DLD1 (cell line): ENCODE measurements at regions not wholly inside any gene's neighbourhood (a gene's known extent, or its start where the extent isn't known, plus 50 kb on each side); places are given as distances from the start of the nearest gene placed in this dataset.

ENCODE experiments used
- in situ Hi-C: cut with HindIII; loops from 2 replicates; pipeline ENCODE4 v1.10.0; 2017; ENCODE audit warnings: low sequenced_read_pairs

DNA sequence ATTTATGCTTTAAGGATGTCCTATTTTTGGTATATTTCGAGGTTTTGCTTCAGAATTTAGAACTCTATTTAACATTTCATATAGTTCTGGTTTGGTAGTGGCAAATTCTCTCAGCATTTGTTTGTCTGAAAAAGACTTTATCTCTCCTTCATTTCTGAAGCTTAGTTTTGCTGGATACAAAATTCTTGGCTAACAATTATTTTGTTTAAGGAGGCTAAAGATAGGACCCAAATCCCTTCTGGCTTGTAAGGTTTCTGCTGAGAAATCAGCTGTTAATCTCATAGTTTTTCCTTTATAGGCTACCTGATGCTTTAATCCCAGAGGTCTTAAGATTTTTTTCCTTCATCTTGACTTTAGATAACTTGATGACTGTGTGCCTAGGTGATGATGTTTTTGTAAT, 162.7 kb upstream of the B3GAT2 start:
- in situ Hi-C loops: no loop called here

DNA sequence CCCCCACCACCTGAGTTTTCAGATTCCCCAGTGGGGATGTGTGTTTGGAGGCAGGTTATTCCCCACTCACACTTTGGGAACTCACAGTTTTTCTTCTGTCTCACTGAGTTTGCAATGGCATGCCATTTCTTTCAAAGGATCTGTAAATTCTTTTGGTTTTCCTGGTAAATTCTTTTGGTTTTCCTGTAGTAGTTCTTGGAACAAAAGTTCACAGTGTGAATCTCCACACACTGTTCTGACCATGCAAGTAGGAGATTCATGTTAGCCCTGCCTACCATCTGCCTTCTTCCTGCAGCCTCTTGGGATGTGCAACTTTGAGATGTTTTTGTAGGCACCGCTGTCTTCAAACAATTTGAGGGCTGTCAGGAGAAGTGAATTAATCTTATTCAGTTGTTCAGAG, 165.6 kb upstream of the OGFRL1 start:
- in situ Hi-C loops: no loop called here

DNA sequence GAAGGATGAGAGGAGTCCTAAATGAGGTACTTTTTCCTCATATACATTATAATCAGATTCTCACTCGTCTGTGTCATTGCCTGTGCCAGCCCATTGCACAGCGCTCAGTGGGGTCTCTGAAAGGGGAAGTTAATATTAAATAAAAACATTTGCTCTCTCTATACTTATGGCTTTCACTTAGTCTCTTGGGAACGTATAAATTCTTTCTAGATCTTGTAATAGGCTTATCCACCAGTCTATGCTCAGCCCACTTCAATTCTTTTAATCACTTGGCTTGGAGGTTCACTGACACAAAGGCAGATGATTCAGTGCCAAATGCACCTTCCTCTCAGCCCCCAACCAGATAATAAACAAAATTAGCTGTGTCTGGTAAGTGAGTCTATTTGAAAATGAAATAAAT, 164.3 kb upstream of the OGFRL1 start:
- in situ Hi-C loops: no loop called here

DNA sequence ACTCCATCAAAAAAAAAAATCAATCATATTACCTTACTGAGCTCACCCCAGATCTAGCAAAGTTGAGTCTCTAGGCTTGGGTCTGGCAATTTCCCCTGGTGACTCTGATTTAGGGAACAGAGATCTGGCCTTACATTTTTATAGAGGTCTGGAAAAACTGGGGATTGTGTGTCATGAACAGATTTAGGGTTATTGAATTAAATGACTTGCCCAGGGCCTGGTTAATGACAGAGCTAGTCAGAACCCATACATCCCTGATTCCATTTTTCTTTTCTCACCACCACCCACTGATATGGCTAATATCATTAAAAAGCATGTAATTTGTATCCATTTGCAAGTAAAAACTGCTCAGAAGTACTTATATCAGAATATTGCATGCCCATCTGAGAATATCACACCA, 163.4 kb upstream of the OGFRL1 start:
- in situ Hi-C loops: no loop called here

DNA sequence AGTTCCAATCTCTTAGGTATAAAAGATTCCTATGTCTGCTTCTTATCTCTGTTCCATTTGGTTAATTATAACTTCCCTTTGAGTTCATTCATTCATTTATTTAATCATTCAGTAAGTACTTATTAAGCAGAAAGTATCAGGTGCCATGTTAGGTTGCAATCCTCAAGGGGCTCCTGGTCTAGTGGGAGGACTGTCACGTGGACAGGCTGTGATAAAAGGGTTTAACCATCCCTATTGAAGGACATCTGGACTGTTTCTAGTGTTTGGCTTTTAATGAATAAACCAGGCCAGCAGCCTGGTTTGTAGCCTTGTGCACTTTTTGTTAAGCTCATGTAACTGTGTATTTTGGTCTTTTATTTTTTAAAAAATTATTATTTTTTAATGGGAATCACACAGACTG, 162.1 kb upstream of the OGFRL1 start:
- in situ Hi-C loops: no loop called here

DNA sequence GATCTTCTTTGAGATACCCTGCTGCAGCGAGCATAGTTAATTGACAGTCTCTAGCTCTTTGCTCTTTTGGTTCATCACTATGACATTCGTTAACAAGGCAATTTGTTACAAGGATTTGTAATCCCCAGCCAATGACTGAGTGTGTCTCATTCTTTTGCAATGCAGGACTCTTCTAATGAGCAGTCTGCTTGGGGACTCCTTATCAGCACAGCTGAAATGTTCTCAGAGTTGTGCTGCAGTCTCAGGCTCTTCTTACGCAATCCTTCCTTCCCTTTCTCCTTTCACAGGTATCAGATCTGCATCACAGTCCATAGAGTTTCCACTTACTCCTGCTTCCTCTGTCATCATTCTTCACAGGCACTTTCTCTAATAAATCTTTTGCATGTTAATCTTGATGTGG, 161.2 kb upstream of the OGFRL1 start:
- in situ Hi-C loops: no loop called here

DNA sequence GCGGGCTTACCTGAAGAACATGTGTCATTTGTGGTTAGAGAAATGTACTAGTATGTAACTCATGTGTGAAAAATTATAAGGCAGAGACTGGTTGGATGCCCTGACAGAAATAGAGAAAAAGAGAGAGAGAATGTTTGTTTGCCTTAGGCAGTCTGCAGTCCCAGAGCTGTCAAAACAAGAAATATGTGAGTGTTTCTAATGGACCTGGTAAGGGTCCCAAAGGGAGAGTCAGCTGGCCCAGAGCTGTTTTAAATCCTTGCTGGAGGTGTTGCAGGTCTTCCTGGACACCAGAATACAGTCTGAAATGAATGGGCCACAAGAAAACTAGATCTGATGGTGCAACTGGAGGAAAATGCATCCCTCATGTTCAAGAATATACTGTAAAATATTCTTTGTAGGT, 158.3 kb upstream of the OGFRL1 start:
- in situ Hi-C loops: no loop called here

DNA sequence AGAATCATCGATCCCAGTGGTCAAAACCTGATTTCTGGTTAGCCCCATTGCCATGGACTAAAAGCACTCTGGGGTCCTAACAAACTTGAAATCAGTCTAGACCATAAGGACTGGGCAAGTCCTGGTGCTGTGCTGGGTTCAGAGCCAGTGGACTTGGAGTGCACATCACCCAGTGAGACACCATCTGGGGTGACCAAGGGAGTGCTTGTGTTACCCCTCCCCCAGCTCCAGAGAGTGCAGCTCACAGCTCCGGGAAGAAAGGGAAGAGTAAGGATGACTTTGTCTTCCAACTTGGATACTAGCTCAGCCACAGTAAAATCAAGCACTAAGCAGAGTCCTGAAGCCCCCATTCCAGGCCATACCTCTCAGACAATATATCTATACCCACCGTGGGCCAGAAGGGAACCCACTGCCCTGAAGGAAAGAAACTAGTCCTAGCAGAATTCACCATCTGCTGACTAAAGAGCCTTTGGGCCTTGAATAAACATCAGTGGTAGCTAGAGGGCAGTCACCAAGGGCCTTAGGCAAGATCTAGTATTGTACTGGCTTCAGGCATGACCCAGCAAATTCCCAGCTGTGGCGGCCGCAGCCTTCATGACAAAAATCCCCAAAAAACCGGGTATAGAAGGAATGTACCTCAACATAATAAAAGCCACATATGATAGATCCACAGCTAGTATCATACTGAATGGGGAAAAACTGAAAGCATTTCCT, 153.5 kb upstream of the OGFRL1 start:
- in situ Hi-C loops: no loop called here

- in situ Hi-C loops: no loop called here
Observed at GRCh38 chr6:71137973-71138372, 150.6 kb upstream of the OGFRL1 start.

DNA sequence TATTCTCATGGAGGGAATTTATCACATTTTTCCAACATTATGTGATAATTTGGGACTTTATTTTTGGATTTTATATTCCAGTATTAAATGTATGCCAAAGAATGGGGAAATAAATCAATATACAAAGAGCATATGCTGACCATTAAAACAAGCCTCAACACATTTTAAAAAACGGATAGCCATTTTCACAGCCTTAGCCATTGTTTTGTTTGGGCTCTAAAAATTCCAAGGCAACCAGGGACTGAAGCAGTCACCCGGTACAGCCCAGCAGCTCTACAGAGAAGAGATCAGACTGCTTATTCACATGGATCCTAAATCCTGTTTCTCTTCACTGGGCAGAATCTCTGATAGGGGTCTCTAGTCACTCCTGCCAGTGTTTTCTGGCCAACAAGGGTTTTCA, 150.2 kb upstream of the OGFRL1 start:
- in situ Hi-C loops: no loop called here

GRCh38 chr6:71139249-71139648, 149.4 kb upstream of the OGFRL1 start:
- in situ Hi-C loops: no loop called here

DNA sequence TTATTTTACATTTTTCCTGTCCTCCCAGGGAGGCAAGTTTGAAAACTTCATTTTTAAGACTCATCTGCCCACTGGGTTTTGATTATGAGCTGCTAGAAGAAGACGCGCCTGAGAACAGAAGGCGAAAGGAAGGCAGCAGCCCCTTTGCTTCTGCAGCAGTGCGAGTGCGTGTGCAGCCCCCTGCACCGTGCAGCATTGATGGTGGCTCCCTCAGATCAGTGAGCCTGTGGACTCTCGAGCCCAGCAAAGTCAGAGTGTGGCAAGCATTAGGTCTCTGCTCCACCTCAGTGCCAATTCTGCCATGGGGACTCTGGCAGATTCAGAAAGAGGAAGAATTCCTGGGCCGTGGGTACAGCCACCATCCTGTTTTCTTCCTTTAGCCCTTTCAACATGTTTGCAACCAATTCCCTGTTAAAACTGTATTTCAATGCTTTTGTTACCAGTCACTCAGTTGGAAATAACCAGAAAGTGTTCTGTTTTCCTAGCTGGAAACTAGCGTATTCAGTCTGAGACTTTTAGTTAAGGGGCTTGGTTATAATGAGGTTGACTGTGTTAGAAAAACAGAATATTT, 134.8 kb upstream of the OGFRL1 start:
- in situ Hi-C loops: no loop called here

- in situ Hi-C loops: no loop called here
Observed at GRCh38 chr6:71157345-71157744, 131.3 kb upstream of the OGFRL1 start.

DNA sequence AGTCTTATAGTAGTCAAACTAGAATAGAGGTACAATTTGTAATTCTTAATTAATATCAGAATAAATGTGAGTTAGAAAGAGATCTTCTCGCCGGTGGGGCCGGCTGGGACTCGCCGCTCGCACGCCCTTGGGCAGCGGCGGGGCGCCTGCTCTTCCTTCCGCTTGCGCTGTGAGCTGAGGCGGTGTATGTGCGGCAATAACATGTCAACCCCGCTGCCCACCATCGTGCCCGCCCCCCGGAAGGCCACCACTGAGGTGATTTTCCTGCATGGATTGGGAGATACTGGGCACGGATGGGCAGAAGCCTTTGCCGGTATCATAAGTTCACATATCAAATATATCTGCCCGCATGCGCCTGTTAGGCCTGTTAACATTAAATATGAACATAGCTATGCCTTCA, 123.7 kb upstream of the OGFRL1 start:
- in situ Hi-C loops: no loop called here

DNA sequence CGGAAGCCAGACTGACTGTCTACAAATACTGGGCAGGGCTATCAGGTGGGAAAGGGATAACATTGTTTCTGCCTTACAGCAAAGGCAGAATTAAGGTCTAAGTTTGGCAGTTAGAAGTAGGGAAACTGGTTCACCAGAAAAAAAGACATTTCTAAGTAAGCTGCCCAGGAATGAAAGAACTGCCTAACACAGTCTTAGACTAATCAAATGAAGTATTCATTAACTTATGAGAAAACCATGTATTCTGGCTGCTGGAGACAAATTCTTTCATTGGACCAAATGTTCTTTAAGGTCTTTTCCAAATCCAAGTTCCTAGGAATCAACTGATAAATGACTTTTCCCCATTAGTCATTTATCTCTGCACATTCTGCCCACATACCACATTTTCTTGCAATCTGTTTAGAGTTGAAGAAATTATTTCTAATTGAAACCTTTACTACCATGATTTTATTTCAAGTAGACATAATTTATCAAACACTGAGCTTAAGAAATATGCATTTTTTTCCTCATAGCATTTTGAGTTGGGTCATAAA, 120.3 kb upstream of the OGFRL1 start:
- in situ Hi-C loops: no loop called here

- in situ Hi-C loops: no loop called here
Observed at GRCh38 chr6:71171497-71172070, 117.0 kb upstream of the OGFRL1 start.

- in situ Hi-C loops: no loop called here
Observed at GRCh38 chr6:71179249-71179885, 109.2 kb upstream of the OGFRL1 start.

DNA sequence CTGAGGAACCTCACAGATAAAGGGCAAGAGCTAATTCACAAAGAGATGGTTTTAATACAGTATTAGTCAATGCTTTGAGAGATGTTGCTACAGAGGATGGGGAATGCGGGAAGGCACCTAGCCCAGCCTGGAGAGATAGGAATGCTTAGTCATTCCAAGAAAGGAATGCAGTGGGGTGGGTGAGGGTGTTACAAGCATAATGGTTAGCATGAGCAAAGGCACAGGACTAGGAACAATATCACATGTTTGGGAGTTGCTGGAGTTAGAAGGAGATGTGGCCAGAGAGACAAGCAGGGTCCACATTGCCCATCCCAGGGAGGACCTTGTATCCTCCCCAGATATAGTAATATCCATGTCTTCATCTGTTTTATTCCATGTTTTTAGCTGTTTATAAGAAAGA, 107.0 kb upstream of the OGFRL1 start:
- in situ Hi-C loops: no loop called here

GRCh38 chr6:71187141-71187540, 101.5 kb upstream of the OGFRL1 start:
- in situ Hi-C loops: no loop called here

GRCh38 chr6:71190809-71191208, 97.8 kb upstream of the OGFRL1 start:
- in situ Hi-C loops: loop anchor here (10.0 kb wide), 2 partner anchors 174 to 314 kb away; no protein-coding TSS in a partner anchor

GRCh38 chr6:71194724-71195123, 93.9 kb upstream of the OGFRL1 start:
- in situ Hi-C loops: loop anchor here (10.0 kb wide), 2 partner anchors 170 to 310 kb away; no protein-coding TSS in a partner anchor

DNA sequence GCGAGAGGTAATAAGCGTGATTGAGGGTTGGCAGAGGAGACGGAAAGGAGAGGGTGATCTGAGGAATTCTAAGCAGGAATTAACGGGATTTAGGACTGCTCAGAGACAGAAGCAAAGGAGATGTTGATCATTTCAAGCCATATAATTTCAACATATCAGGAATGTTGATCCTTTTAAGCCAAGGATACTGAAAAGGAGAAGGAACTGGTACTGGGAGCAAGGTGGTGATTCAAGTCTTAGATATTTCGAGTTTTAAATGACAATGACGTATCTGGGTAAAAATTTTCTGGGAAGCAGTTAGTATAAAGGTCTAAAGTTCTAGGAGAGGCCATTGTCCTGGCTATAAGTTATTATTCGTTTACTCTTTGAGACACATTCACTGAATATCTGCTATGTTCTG, 91.3 kb upstream of the OGFRL1 start:
- in situ Hi-C loops: loop anchor here (10.0 kb wide), 2 partner anchors 168 to 308 kb away; no protein-coding TSS in a partner anchor
